DOHH2 (cell line): ENCODE measurements at regions not wholly inside any gene's neighbourhood (a gene's known extent, or its start where the extent isn't known, plus 50 kb on each side); places are given as distances from the start of the nearest gene placed in this dataset.

Experiments used
- H3F3A ChIP-seq: fragments of 200-600 bp; sonication (generic), shearing (Covaris generic); 2 replicates; pipeline ENCODE4 v1.6.0; 2016; ENCODE audit warnings: antibody characterized with exemption, mild to moderate bottlenecking; ENCODE audit not compliant: control insufficient read depth, insufficient read depth
- H3K27ac ChIP-seq: fragments of 200-600 bp; sonication (generic); 2 replicates; pipeline ENCODE4 v1.5.1; 2014; ENCODE audit warnings: low read depth, mild to moderate bottlenecking, low read length, moderate library complexity
- H3K27me3 ChIP-seq: fragments of 200-600 bp; sonication (generic); 2 replicates; pipeline ENCODE4 v1.6.1; 2014; ENCODE audit warnings: mild to moderate bottlenecking, low read length, mixed read lengths; ENCODE audit not compliant: control insufficient read depth
- H3K36me3 ChIP-seq: fragments of 200-600 bp; sonication (generic); 2 replicates; pipeline ENCODE4 v1.6.1; 2014; ENCODE audit warnings: mild to moderate bottlenecking, low read length, moderate library complexity, mixed read lengths; ENCODE audit not compliant: control insufficient read depth
- H3K4me1 ChIP-seq: fragments of 200-600 bp; sonication (generic); 2 replicates; pipeline ENCODE4 v1.6.1; 2014; ENCODE audit warnings: mild to moderate bottlenecking, low read length, mixed read lengths; ENCODE audit not compliant: control insufficient read depth
- H3K4me2 ChIP-seq: fragments of 200-600 bp; sonication (generic); 2 replicates; pipeline ENCODE4 v1.6.0; 2014; ENCODE audit warnings: mild to moderate bottlenecking, low read length, moderate library complexity
- H3K4me3 ChIP-seq: fragments of 200-600 bp; sonication (generic); 2 replicates; pipeline ENCODE4 v1.5.1; 2014; ENCODE audit warnings: mild to moderate bottlenecking, low read length, mixed read lengths
- H3K79me2 ChIP-seq: fragments of 200-600 bp; sonication (generic); 2 replicates; pipeline ENCODE4 v1.6.1; 2014; ENCODE audit warnings: mild to moderate bottlenecking, low read length, mixed read lengths; ENCODE audit not compliant: control insufficient read depth
- H3K9me2 ChIP-seq: fragments of 200-600 bp; sonication (generic); replicated peaks from 2 replicates; pipeline ENCODE4 v1.6.1; 2014; ENCODE audit warnings: mild to moderate bottlenecking, low read length, mixed read lengths; ENCODE audit not compliant: control insufficient read depth
- H3K9me3 ChIP-seq: fragments of 200-600 bp; sonication (generic); 2 replicates; pipeline ENCODE4 v1.6.1; 2014; ENCODE audit warnings: antibody characterized with exemption, low read length, mixed read lengths; ENCODE audit not compliant: control insufficient read depth, insufficient read depth
- H4K20me1 ChIP-seq: fragments of 200-600 bp; sonication (generic); 2 replicates; pipeline ENCODE4 v1.6.0; 2014; ENCODE audit warnings: low read depth, mild to moderate bottlenecking, antibody characterized with exemption, low read length, moderate library complexity; ENCODE audit not compliant: control insufficient read depth, insufficient read depth
- EZH2phosphoT487 ChIP-seq: fragments of 200-600 bp; sonication (generic); IDR thresholded peaks from 2 replicates; pipeline ENCODE4 v1.6.1; 2017; ENCODE audit warnings: borderline replicate concordance, mild to moderate bottlenecking, antibody characterized with exemption, low read length, moderate library complexity, mixed read lengths
- TF ChIP-seq, protein P1 (sequence below): fragments of 200-600 bp; sonication (generic); IDR thresholded peaks from one replicate; pipeline ENCODE4 v1.5.1; 2014; ENCODE audit warnings: antibody characterized with exemption, mild to moderate bottlenecking, low read depth, low read length; ENCODE audit not compliant: poor library complexity, severe bottlenecking

- no peak overlapping the region for H3K4me3 ChIP-seq
- no peak overlapping the region for H3K27ac ChIP-seq
- no peaks in the 10 kb centered on the region for H4K20me1 ChIP-seq
- peaks cover 16% of the 10 kb centered on the region for H3K4me1 ChIP-seq
- TF ChIP-seq, protein P1, sequence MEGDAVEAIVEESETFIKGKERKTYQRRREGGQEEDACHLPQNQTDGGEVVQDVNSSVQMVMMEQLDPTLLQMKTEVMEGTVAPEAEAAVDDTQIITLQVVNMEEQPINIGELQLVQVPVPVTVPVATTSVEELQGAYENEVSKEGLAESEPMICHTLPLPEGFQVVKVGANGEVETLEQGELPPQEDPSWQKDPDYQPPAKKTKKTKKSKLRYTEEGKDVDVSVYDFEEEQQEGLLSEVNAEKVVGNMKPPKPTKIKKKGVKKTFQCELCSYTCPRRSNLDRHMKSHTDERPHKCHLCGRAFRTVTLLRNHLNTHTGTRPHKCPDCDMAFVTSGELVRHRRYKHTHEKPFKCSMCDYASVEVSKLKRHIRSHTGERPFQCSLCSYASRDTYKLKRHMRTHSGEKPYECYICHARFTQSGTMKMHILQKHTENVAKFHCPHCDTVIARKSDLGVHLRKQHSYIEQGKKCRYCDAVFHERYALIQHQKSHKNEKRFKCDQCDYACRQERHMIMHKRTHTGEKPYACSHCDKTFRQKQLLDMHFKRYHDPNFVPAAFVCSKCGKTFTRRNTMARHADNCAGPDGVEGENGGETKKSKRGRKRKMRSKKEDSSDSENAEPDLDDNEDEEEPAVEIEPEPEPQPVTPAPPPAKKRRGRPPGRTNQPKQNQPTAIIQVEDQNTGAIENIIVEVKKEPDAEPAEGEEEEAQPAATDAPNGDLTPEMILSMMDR: no peak
- no peak for TF ChIP-seq EZH2phosphoT487
- H3K36me3 ChIP-seq: no peaks in the 10 kb centered on the region
- H3F3A ChIP-seq: no peaks in the 10 kb centered on the region
- no peaks in the 10 kb centered on the region for H3K27me3 ChIP-seq
- H3K9me2 ChIP-seq: no peaks in the 10 kb centered on the region
- no peak overlapping the region for H3K4me2 ChIP-seq
- H3K9me3 ChIP-seq: no peaks in the 10 kb centered on the region
- no peaks in the 10 kb centered on the region for H3K79me2 ChIP-seq
These were observed 246.0 kb upstream of the CXCR4 start for GRCh38 chr2:136363900-136364299.

DNA sequence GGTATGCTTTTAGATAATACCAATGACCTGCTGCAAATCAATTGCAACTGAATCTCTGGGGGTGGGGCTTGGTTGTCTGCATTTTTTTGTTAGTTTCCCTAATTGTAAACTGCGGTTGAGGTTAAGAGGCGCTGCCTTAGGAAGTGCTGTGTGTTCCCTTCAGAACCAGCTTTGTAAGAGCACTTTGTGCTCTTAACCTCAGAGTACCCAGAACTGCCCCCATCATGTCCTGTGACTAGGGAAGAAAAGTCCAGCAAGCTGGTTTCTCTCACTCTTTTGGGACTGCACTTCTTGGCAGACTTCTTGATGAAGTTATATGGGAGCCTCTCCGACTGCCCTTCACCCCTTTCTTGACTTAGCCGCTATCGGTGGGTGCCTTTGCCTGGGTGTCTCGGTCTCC is 245.5 kb upstream of the CXCR4 start:
- H4K20me1 ChIP-seq: no peaks in the 10 kb centered on the region
- no peaks in the 10 kb centered on the region for H3K27me3 ChIP-seq
- no peaks in the 10 kb centered on the region for H3K36me3 ChIP-seq
- no peak overlapping the region for H3K4me2 ChIP-seq
- no peak overlapping the region for H3K27ac ChIP-seq
- H3K9me2 ChIP-seq: no peaks in the 10 kb centered on the region
- H3F3A ChIP-seq: no peaks in the 10 kb centered on the region
- TF ChIP-seq, protein P1: no peak
- TF ChIP-seq EZH2phosphoT487: no peak
- H3K4me3 ChIP-seq: no peak overlapping the region
- no peaks in the 10 kb centered on the region for H3K79me2 ChIP-seq
- H3K9me3 ChIP-seq: no peaks in the 10 kb centered on the region
- peaks cover 16% of the 10 kb centered on the region for H3K4me1 ChIP-seq

DNA sequence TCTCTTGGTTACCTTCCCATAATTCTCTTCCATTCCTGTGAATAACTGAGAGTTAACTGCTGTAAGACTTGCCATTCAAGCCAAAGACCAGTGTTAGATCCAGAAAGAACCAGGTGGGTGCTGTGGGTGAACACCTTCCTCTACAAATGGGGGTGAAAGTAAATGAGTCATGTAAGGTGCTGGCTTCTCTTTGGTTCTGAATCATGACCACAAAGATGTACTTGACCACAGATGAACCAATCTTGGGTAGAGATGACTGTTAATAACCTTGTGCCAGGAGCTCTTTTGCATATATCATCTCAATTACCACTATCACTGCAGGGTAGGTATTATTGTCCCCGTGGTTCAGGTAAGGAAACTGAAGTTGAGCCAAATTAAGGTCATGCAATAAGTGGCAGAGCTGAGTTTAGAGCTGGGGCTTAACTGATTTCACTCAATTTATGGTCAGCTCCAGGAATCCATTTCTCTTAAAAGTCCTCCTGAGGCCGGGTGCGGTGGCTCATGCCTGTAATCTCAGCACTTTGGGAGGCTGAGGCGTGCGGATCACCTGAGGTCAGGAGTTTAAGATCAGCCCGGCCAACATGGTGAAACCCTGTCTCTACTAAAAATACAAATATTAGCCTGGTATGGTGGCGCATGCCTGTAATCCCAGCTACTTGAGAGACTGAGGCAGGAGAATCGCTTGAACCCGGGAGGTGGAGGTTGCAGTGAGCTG is 244.9 kb upstream of the CXCR4 start:
- no peaks in the 10 kb centered on the region for H3K79me2 ChIP-seq
- no peaks in the 10 kb centered on the region for H3K9me2 ChIP-seq
- no peaks in the 10 kb centered on the region for H3F3A ChIP-seq
- H3K4me1 ChIP-seq: peaks cover 16% of the 10 kb centered on the region
- H3K4me3 ChIP-seq: no peak overlapping the region
- H3K27ac ChIP-seq: no peak overlapping the region
- no peaks in the 10 kb centered on the region for H3K36me3 ChIP-seq
- H4K20me1 ChIP-seq: no peaks in the 10 kb centered on the region
- H3K27me3 ChIP-seq: no peaks in the 10 kb centered on the region
- H3K9me3 ChIP-seq: no peaks in the 10 kb centered on the region
- no peak overlapping the region for H3K4me2 ChIP-seq
- TF ChIP-seq EZH2phosphoT487: no peak
- TF ChIP-seq, protein P1: no peak
